ENCODE measurements at regions not wholly inside any gene's neighbourhood (a gene's known extent, or its start where the extent isn't known, plus 50 kb on each side); places are given as distances from the start of the nearest gene placed in this dataset.

DNA sequence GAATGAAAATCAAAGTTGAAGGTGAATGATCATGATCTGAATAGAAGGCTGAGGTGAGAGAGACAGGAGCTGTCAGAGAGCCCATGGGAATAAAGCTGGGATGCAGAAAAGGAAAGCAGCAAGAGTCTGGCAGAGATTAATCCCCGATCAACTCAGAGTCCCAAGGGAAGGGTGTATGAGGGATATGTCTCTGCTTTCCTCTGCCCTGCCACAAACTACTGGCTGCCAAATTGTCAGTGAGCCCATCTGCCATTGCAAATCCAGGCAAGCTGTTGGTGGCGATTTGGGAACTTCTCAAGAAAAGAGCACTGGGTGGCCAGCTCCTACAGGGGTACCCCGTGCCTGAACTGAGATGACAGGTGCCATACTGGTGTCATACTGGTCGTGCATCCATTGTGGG, 705.5 kb upstream of the MAN1A1 start:
- DNase-seq, result no peak

GRCh38 chr6:120039664-120040063, 690.1 kb upstream of the MAN1A1 start:
- DNase-seq, result no peak

DNA sequence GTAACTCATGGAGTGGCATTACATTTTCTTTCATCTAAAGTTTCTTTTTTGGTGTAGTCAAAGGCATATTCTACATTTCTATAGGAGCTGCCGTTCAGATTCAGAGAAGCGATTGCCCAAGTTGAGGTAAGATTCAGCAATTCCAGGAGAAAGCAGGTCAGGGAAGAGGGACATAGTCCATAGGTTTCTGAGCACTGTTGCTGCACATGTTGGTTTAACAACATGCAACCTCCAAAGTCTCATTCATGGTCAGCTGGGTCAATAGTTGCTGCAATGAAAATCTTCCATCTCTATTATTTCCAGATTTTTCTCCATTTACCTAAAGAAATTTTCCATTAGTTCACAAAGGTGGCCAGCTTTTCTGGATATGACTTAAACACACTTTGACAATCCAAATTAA, 682.3 kb upstream of the MAN1A1 start:
- no peak for DNase-seq

DNA sequence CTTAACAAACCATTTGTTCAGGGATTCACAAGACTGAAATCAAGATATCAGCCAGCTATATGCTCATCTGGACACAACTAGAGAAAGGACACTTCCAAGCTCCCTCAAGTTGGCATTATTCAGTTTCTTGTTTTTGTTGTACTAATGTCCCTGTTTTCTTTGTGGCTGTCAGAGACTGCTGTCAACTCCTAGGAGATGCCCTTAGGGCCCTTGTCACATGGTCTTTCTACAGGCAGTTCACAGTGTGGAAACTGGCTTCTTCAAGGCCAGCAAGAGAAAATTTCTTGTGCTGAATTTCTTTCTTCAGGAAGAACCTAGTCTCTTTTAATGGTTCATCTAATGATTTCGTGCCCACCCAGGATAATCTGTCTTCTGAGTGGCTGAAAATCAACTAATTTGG, 677.2 kb upstream of the MAN1A1 start:
- no peak for DNase-seq

DNA sequence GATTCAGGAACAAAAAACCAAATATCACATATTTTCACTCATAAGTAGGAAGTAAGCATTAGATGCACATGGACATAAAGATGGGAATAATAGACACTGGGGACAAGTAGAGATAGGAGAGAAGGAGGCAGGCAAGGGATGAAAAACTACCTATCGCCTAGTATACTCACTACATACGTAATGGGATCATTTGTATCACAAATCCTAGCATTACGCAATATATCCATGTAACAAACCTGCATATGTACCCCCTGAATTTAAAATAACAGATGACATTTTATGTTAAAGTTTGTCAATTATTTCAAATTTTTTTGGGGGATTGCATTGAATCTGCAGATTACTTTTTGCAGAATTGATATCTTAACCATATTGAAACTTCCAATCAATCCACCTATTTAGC, 660.5 kb upstream of the MAN1A1 start:
- DNase-seq, result no peak

DNA sequence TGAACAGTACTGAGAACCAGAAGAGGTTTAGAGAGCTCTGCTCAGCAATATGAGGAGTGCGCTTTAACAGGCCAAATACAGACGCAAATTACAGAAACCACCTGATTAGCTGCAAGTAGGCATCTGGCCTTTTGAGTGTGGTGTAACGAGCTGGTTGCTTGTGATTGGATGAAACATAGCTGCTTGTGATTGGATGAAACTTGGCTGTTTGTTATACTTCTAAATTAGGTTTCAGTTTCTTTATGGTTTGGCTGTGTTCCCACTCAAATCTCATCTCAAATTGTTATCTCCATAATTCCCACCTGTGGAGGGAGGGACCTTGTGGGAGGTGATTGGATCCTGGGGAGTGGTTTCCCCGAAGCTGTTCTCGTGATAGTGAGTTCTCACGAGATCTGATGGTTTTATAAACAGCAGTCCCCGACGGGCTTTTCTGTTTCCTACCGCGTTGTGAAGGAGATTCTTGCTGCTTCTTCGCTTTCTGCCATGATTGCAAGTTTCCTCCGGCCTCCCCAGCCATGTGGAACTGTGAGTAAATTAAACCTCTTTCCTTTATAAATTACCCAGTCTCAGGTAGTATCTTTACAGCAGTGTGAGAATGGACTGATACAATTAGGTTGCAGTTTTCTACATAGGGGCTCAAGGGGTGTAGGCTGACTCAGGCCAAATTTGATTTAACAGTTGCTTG, 655.9 kb upstream of the MAN1A1 start:
- no peak for DNase-seq

GRCh38 chr6:119986934-119987549, 637.5 kb upstream of the MAN1A1 start:
- DNase-seq, result no peak

GRCh38 chr6:119985952-119986736, 636.6 kb upstream of the MAN1A1 start:
- DNase-seq, result no peak

DNA sequence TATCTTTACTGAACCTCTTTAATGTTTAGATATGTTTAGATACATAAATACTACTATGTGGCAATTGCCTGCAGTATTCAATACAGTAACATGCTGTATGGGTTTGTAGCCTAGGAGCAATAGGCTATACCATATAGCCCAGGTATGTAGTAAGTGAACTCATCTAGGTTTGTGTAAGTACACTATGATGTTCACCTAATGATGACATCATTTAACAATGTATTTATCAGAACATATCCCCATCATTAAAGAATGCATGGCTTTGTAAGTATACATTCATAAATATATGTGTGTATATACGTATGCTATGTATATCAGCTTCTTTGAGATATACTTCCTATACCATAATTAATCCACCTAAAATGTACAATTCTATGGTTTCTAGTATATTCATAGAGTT, 631.2 kb upstream of the MAN1A1 start:
- DNase-seq, result no peak

- no peak for DNase-seq
Observed at GRCh38 chr6:119979862-119980261, 630.3 kb upstream of the MAN1A1 start.

- no peak for DNase-seq
Observed at GRCh38 chr6:119978274-119978889, 628.8 kb upstream of the MAN1A1 start.

- DNase-seq, result no peak
Observed at GRCh38 chr6:119974430-119975159, 625.0 kb upstream of the MAN1A1 start.

DNA sequence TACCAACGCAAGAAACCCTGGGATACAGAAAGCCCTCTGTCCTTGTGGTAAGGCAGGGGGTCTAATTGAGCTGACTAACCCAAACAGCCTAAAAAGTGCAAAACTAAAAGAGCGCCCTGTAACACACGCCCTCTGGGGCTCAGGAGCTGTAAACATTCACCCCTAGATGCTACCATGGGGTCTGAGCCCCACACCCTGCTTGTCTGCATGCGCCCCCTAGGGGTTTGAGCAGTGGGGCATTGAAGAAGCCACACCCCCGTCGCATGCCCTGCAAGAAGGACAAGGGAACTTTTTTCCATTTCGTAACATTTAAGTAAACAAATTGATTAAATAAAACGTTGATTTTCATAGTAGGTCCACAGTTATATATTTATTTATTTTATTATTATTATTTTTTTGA, 616.9 kb upstream of the MAN1A1 start:
- no peak for DNase-seq

- DNase-seq, result no peak
Observed at GRCh38 chr6:119965900-119966299, 616.3 kb upstream of the MAN1A1 start.

- no peak for DNase-seq
Observed at GRCh38 chr6:119965008-119965407, 615.4 kb upstream of the MAN1A1 start.

DNA sequence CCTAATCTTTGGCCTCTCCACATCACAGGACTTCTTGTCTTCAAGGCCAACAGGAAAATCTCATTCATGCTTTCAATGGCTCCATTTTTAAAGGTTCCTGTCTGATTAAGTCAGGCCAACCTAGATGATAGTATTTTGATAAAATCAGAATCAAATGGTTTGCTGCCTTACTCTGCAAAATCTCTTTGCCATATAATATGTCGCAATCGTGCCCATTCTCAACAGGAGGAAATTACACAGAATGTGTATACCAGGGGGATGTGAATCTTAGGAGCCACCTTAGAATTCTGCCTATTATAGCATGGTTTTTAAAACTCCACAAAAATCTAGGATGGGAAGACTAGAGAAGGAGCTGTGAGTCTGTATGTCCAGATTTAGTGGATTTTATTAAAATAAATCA, 612.9 kb upstream of the MAN1A1 start:
- DNase-seq, result no peak

DNA sequence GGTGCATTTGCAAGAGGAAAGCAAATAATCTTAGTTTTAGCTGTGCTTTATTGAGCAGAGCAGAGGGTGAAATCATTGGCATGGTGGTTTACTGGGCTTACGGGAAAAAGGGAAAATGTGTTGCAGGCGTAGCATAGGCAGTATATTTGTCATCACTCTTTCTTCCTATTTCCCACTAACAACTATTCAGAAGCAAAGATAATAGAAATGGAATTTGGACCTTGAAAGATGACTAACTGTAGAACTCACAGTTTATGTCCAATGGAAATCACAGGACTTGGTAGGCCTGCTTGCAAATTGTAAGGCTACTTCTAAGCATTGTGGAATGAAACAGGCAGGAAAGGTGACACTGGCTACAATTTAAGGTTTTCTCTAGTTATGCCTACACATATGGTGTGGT, 611.9 kb upstream of the MAN1A1 start:
- DNase-seq, result no peak

DNA sequence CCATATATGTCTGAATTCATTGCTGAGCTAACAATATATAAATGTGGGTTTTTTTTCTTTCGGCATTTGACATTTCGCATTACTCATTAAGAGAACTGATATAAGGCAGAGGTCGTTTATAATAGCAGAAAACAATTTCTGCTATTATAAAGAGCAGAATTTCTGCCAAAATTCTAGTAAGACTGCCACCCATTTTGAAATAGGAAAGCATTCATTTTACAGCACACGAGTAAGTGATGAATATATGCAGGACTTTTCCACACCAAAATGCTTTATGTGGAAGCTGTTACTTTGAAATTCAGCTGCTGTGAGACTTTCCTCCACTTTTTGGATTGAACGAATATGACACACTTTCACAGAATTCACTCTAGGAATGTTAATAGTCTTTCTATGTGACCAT, 610.9 kb upstream of the MAN1A1 start:
- DNase-seq, result no peak

GRCh38 chr6:119960036-119960435, 610.5 kb upstream of the MAN1A1 start:
- DNase-seq, result peak; percentile 33

GRCh38 chr6:119957195-119957594, 607.6 kb upstream of the MAN1A1 start:
- no peak for DNase-seq

DNA sequence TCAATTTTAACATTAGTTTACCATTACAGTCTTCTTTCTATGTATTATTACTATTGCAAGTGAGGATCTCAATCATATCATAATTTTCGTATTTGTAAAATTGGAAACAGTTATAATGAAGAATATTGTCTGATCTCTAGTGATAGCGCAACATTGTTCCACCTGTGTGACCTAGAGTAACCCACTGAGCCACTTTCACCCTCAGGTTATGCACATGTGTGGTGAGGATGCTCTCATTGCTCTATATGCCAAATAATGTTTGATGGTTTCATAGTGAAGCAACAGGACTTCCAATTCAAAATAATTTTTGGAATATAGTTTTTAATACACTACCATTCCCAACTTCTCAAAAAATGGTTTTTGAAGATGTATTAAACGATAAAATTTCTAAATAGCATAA, 603.1 kb upstream of the MAN1A1 start:
- DNase-seq, result no peak

- DNase-seq, result no peak
Observed at GRCh38 chr6:119950681-119951080, 601.1 kb upstream of the MAN1A1 start.

Data from hindlimb muscle (tissue), 1 donor.